Smooth muscle cell (in vitro differentiated cells): ENCODE measurements at regions not wholly inside any gene's neighbourhood (a gene's known extent, or its start where the extent isn't known, plus 50 kb on each side); places are given as distances from the start of the nearest gene placed in this dataset.

Source experiments
- DNase-seq: peaks from one replicate; lab custom pipeline; 2025; ENCODE audit not compliant: unreplicated experiment; lab: John Stamatoyannopoulos, UW
- H2AFZ ChIP-seq: fragments of 200-600 bp; sonication (generic); 2 replicates; pipeline ENCODE4 v1.6.0; 2016; ENCODE audit warnings: antibody characterized with exemption, low read depth, mild to moderate bottlenecking
- H3F3A ChIP-seq: fragments of 200-600 bp; sonication (generic); 2 replicates; pipeline ENCODE4 v1.6.0; 2017; ENCODE audit warnings: antibody characterized with exemption, low read depth
- H3K27ac ChIP-seq: fragments of 200-600 bp; sonication (generic); 2 replicates; pipeline ENCODE4 v1.5.1; 2016; ENCODE audit warnings: low read depth, mild to moderate bottlenecking
- H3K27me3 ChIP-seq: fragments of 200-600 bp; sonication (generic); 2 replicates; pipeline ENCODE4 v1.6.1; 2016; ENCODE audit warnings: low read depth, mild to moderate bottlenecking
- H3K36me3 ChIP-seq: fragments of 200-600 bp; sonication (generic); 2 replicates; pipeline ENCODE4 v1.5.1; 2016; ENCODE audit warnings: low read depth
- H3K4me1 ChIP-seq: fragments of 200-600 bp; sonication (generic); 2 replicates; pipeline ENCODE4 v1.5.1; 2016; ENCODE audit warnings: low read depth
- H3K4me2 ChIP-seq: fragments of 200-600 bp; sonication (generic); 2 replicates; pipeline ENCODE4 v1.6.0; 2016; ENCODE audit warnings: mild to moderate bottlenecking
- H3K4me3 ChIP-seq: fragments of 200-600 bp; sonication (generic); 2 replicates; pipeline ENCODE4 v1.5.1; 2016; ENCODE audit warnings: mild to moderate bottlenecking
- H3K79me2 ChIP-seq: fragments of 200-600 bp; sonication (generic); 2 replicates; pipeline ENCODE4 v1.6.0; 2016; ENCODE audit warnings: low read depth, mild to moderate bottlenecking
- H3K9ac ChIP-seq: fragments of 200-600 bp; sonication (generic); 2 replicates; pipeline ENCODE4 v1.6.0; 2016; ENCODE audit warnings: low read depth
- H3K9me3 ChIP-seq: fragments of 200-600 bp; sonication (generic); replicated peaks from 2 replicates; pipeline ENCODE4 v1.5.1; 2016; ENCODE audit warnings: low read depth
- H4K20me1 ChIP-seq: fragments of 200-600 bp; sonication (generic); 2 replicates; pipeline ENCODE4 v1.6.0; 2016; ENCODE audit warnings: low read depth
- CTCF ChIP-seq: fragments of 200-600 bp; sonication (generic); IDR thresholded peaks from 2 replicates; pipeline ENCODE4 v1.5.1; 2017; ENCODE audit warnings: borderline replicate concordance, mild to moderate bottlenecking, antibody characterized with exemption; ENCODE audit not compliant: insufficient read depth, poor library complexity, severe bottlenecking
- WGBS: methylation state at CpG from one replicate; pipeline ENCODE4 v1.1.7; 2016; ENCODE audit warnings: low lambda C conversion rate; 5-methylcytosine and 5-hydroxymethylcytosine counted together

- TF ChIP-seq CTCF = no peak
- WGBS = 93% methylated on average over 1 of the region's 1 CpG
Measured at GRCh38 chr12:17640615-17641014, 449.4 kb downstream of the RERGL start.

GRCh38 chr12:17618831-17619230, 471.2 kb downstream of the RERGL start:
- Histone ChIP-seq H3K4me1 (no peaks in the 10 kb centered on the region), H3K36me3 (no peaks in the 10 kb centered on the region), H3K9me3 (no peaks in the 10 kb centered on the region), H3K27ac (no peak overlapping the region), H3K9ac (no peak overlapping the region), H3K4me2 (no peak overlapping the region), H4K20me1 (no peaks in the 10 kb centered on the region), H3K79me2 (no peaks in the 10 kb centered on the region), H2AFZ (no peak overlapping the region), H3K27me3 (no peaks in the 10 kb centered on the region), H3K4me3 (no peak overlapping the region), H3F3A (no peaks in the 10 kb centered on the region)
- DNase-seq = no peak
- no peak for TF ChIP-seq CTCF
- 75% methylated on average over 2 of the region's 2 CpGs for WGBS

More at GRCh38 chr12:17640615-17641014, 449.4 kb downstream of the RERGL start:
- Histone ChIP-seq H3K4me1 (no peaks in the 10 kb centered on the region), H3K27ac (no peak overlapping the region), H3K27me3 (peaks cover 11% of the 10 kb centered on the region), H2AFZ (no peak overlapping the region), H3K4me3 (no peak overlapping the region), H3K9ac (no peak overlapping the region), H3K9me3 (no peaks in the 10 kb centered on the region), H3K36me3 (no peaks in the 10 kb centered on the region), H3K79me2 (no peaks in the 10 kb centered on the region), H3F3A (no peaks in the 10 kb centered on the region), H3K4me2 (no peak overlapping the region), H4K20me1 (no peaks in the 10 kb centered on the region)
- DNase-seq = no peak

GRCh38 chr12:17609701-17610100, 480.3 kb downstream of the RERGL start:
- TF ChIP-seq CTCF = no peak
- 58% methylated on average over 2 of the region's 2 CpGs for WGBS
- H3F3A ChIP-seq = no peaks in the 10 kb centered on the region
- H3K79me2 ChIP-seq = no peaks in the 10 kb centered on the region
- peak overlapping the region; percentile 55 for H3K4me2 ChIP-seq
- no peak for DNase-seq
- no peaks in the 10 kb centered on the region for H3K9me3 ChIP-seq
- H3K4me3 ChIP-seq = no peak overlapping the region
- no peaks in the 10 kb centered on the region for H3K36me3 ChIP-seq
- no peaks in the 10 kb centered on the region for H4K20me1 ChIP-seq
- H2AFZ ChIP-seq = peak overlapping the region; percentile 20
- H3K27ac ChIP-seq = peak overlapping the region; percentile 62
- peaks cover 10% of the 10 kb centered on the region for H3K4me1 ChIP-seq
- H3K27me3 ChIP-seq = no peaks in the 10 kb centered on the region
- H3K9ac ChIP-seq = no peak overlapping the region

GRCh38 chr12:17609153-17609552, 480.8 kb downstream of the RERGL start:
- no peak overlapping the region for H3K4me3 ChIP-seq
- H3K4me1 ChIP-seq = peaks cover 10% of the 10 kb centered on the region
- no peak overlapping the region for H3K9ac ChIP-seq
- no peaks in the 10 kb centered on the region for H3K36me3 ChIP-seq
- H3F3A ChIP-seq = no peaks in the 10 kb centered on the region
- no peaks in the 10 kb centered on the region for H3K79me2 ChIP-seq
- no peaks in the 10 kb centered on the region for H3K9me3 ChIP-seq
- DNase-seq = no peak
- H2AFZ ChIP-seq = no peak overlapping the region
- WGBS = 88% methylated on average over 1 of the region's 1 CpG
- no peaks in the 10 kb centered on the region for H3K27me3 ChIP-seq
- H4K20me1 ChIP-seq = no peaks in the 10 kb centered on the region
- H3K27ac ChIP-seq = peak overlapping the region; percentile 62
- H3K4me2 ChIP-seq = peak overlapping the region; percentile 55
- no peak for TF ChIP-seq CTCF
